GM19025 (cell line): ENCODE measurements at regions not wholly inside any gene's neighbourhood (a gene's known extent, or its start where the extent isn't known, plus 50 kb on each side); places are given as distances from the start of the nearest gene placed in this dataset.
"Not testable (repeated sequence)": the region's sequence is repeated elsewhere in the genome, so short reads cannot be mapped to it uniquely, and the experiment has no call there.

Source experiments
- ATAC-seq: cut with Tn5 transposase; IDR thresholded peaks from one replicate; pipeline ENCODE4 v1.9.1; 2021; ENCODE audit warnings: mild to moderate bottlenecking, low read depth, moderate library complexity; ENCODE audit not compliant: unreplicated experiment

- not testable (repeated sequence) for ATAC-seq
Observed at GRCh38 chr5:1598950-1599737, 75.4 kb upstream of the LPCAT1 start.

GRCh38 chr5:1597093-1597473 is 73.3 kb upstream of the LPCAT1 start:
- not testable (repeated sequence) for ATAC-seq

GRCh38 chr5:1596462-1597092 is 72.8 kb upstream of the LPCAT1 start:
- not testable (repeated sequence) for ATAC-seq

GRCh38 chr5:1594357-1595106 is 70.8 kb upstream of the LPCAT1 start:
- ATAC-seq = peak; percentile 86

- ATAC-seq = no peak
Observed at GRCh38 chr5:1593903-1594356, 70.2 kb upstream of the LPCAT1 start.

GRCh38 chr5:1588071-1588694 is 64.4 kb upstream of the LPCAT1 start:
- not testable (repeated sequence) for ATAC-seq

GRCh38 chr5:1583081-1583875 is 59.5 kb upstream of the LPCAT1 start:
- ATAC-seq = not testable (repeated sequence)

GRCh38 chr5:1579389-1579788 is 55.6 kb upstream of the LPCAT1 start:
- ATAC-seq = not testable (repeated sequence)

- ATAC-seq = not testable (repeated sequence)
Observed at GRCh38 chr5:1576851-1577250, 53.1 kb upstream of the LPCAT1 start.

GRCh38 chr5:1575991-1576714 is 52.4 kb upstream of the LPCAT1 start:
- not testable (repeated sequence) for ATAC-seq

GRCh38 chr5:1575491-1575890 is 51.7 kb upstream of the LPCAT1 start:
- not testable (repeated sequence) for ATAC-seq

GRCh38 chr5:1574023-1574318 is 50.2 kb upstream of the LPCAT1 start:
- ATAC-seq = not testable (repeated sequence)

GRCh38 chr5:1573217-1574022 is 49.7 kb upstream of the LPCAT1 start:
- not testable (repeated sequence) for ATAC-seq
